ENCODE measurements at regions not wholly inside any gene's neighbourhood (a gene's known extent, or its start where the extent isn't known, plus 50 kb on each side); places are given as distances from the start of the nearest gene placed in this dataset.

- TF ChIP-seq CTCF (optimal IDR thresholded peaks at IDR 0.05 in 1 of 3, IDR thresholded peaks at IDR 0.05 in 1 of 3, conservative IDR thresholded peaks at IDR 0.05 in 1 of 3; ENCODE audit: extremely low read depth in 1 of 3, insufficient read depth in 2 of 3, low read length in 3 of 3), result no peak
- TF ChIP-seq EZH2 (IDR thresholded peaks at IDR 0.05; ENCODE audit: low read length), result no peak
Measured at GRCh38 chr9:118940473-118940872, 428.8 kb downstream of the BRINP1 start.
